ENCODE measurements at regions not wholly inside any gene's neighbourhood (a gene's known extent, or its start where the extent isn't known, plus 50 kb on each side); places are given as distances from the start of the nearest gene placed in this dataset.

DNA sequence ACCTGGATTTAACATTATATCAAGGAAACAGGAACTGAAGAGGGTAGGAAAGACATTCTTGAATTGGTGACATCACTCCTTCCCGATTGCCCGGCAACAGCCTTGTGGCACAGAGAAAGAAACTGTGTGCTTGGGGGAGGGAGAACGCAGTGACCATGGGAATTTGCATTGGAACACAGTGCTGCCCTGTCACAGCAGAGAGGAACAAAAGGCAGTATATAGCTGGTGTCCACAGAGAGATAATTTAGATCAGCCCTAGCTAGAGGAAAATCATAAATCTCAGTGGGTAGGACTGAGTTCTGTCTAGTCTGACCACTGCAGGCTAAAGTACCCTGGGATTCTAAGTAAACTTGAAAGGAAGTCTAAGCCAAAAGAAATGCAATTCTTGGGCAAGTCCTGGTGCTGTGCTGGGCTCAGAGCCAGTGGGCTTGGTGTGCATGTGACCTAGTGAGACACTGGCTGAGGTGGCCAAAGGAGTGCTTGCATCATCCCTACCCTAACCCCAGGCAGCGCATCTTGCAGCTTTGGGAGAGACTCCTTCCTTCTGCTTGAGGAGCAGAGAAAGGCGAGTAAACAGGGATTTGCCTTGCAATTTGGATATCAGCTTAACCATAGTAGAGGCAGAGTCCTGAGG is 697.6 kb downstream of the HACE1 start:
- intact Hi-C loops (cut with DNase I): no loop called here
- Histone ChIP-seq H3K4me3 (no peak overlapping the region), H3K4me1 (no peaks in the 10 kb centered on the region), H3K36me3 (no peaks in the 10 kb centered on the region), H3K27ac (no peak overlapping the region), H3K9me3 (peaks cover 0 to 4% (median 0%) of the 10 kb centered on the region in 4 donors), H3K27me3 (no peaks in the 10 kb centered on the region)
- WGBS, 2 donors: 88 to 89% methylated on average over 5 of the region's 5 CpGs
- TF ChIP-seq POLR2A (IDR thresholded peaks at IDR 0.05): no peak
- TF ChIP-seq, protein P1, sequence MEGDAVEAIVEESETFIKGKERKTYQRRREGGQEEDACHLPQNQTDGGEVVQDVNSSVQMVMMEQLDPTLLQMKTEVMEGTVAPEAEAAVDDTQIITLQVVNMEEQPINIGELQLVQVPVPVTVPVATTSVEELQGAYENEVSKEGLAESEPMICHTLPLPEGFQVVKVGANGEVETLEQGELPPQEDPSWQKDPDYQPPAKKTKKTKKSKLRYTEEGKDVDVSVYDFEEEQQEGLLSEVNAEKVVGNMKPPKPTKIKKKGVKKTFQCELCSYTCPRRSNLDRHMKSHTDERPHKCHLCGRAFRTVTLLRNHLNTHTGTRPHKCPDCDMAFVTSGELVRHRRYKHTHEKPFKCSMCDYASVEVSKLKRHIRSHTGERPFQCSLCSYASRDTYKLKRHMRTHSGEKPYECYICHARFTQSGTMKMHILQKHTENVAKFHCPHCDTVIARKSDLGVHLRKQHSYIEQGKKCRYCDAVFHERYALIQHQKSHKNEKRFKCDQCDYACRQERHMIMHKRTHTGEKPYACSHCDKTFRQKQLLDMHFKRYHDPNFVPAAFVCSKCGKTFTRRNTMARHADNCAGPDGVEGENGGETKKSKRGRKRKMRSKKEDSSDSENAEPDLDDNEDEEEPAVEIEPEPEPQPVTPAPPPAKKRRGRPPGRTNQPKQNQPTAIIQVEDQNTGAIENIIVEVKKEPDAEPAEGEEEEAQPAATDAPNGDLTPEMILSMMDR (IDR thresholded peaks at IDR 0.05): no peak
- TF ChIP-seq POLR2AphosphoS5 (IDR thresholded peaks at IDR 0.05): no peak
- TF ChIP-seq EP300 (IDR thresholded peaks at IDR 0.05): no peak
- DNase-seq: no peak

DNA sequence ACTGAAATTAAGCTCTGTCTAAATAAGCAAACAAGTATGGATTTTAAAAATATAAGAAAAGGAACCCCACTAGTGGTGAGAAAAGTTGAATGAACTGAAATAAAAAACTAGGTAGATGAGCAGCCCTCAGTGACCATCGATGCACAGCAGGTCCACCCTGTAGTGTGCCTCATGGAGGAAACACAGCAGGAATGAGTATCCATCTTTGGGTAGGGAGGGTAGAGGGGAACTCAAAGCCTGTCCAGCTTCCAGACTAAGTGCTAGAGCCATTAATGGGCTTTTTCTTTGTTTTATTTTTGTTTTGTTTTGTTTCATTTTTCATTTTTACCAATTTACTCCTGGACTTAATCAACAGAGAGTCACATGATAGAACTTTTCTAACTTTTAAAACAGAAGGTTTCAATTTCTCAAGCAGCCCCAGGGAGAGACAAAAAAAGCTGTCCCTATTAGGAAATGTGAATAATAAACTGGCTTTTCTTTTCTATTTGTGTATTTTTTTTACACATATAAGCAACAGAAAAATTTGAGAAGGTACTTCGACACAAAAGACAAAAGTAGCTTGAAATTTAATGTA is 700.6 kb downstream of the HACE1 start:
- intact Hi-C loops (cut with DNase I): no loop called here
- no peaks in the 10 kb centered on the region for H3K4me1 ChIP-seq
- H3K4me3 ChIP-seq: no peak overlapping the region
- no peaks in the 10 kb centered on the region for H3K27me3 ChIP-seq
- 76 to 82% methylated on average over 2 of the region's 2 CpGs for WGBS, 2 donors
- TF ChIP-seq POLR2A (IDR thresholded peaks at IDR 0.05) (no peak), EP300 (IDR thresholded peaks at IDR 0.05) (no peak), POLR2AphosphoS5 (IDR thresholded peaks at IDR 0.05) (no peak)
- TF ChIP-seq, protein P1 (IDR thresholded peaks at IDR 0.05): no peak
- H3K36me3 ChIP-seq: no peaks in the 10 kb centered on the region
- H3K27ac ChIP-seq: no peak overlapping the region
- DNase-seq: no peak
- H3K9me3 ChIP-seq: no peaks in the 10 kb centered on the region

DNA sequence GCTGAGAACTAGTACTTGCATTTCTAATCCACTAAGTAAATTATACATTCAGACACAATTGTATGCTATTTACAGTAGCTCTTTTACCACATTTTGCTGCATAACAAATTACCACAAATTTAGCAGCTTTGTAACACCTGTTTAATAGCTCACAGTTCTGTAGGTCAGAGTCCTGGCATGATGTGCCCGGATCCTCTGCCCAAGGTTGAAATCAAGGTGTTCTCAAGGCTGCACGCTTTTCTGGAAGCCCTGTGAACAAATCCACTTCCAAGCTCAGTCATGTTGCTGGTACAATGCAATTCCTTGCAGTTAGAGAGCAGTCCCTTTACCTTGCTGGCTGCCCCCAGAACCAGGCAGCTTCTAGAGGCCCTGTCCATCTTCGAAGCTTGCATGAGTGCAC is 716.0 kb downstream of the HACE1 start:
- WGBS, 2 donors: 69 to 81% methylated on average over 3 of the region's 3 CpGs
- Histone ChIP-seq H3K4me3 (no peak overlapping the region), H3K27me3 (no peaks in the 10 kb centered on the region), H3K27ac (no peak overlapping the region), H3K9me3 (no peaks in the 10 kb centered on the region), H3K4me1 (no peaks in the 10 kb centered on the region), H3K36me3 (no peaks in the 10 kb centered on the region)
- no peak for DNase-seq
- intact Hi-C loops (cut with DNase I): no loop called here
- TF ChIP-seq, protein P1 (IDR thresholded peaks at IDR 0.05): no peak
- no peak for TF ChIP-seq POLR2AphosphoS5 (IDR thresholded peaks at IDR 0.05)
- TF ChIP-seq POLR2A (IDR thresholded peaks at IDR 0.05): no peak
- TF ChIP-seq EP300 (IDR thresholded peaks at IDR 0.05): no peak

DNA sequence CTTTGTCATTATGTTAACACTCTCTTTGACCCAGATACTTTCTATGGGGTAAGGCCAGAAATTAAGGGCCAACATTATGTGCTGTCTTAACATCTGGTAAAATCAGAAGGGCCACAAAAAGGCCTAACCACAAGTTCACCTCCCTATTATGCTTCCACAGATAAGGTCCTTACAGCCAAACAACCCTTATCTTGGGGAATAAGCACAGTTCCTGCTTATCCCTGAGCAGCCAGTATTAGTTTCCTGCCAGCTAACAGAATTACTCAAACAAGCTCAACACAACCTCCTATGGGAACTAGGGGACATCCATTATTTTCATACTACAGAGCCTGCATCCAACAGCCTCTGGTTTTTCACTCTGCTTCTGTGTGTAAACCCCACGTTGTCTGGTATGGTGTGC is 724.8 kb downstream of the HACE1 start:
- 49 to 72% methylated on average over 1 of the region's 1 CpG for WGBS, 2 donors
- H3K9me3 ChIP-seq: peaks cover 0 to 3% (median 0%) of the 10 kb centered on the region in 4 donors
- H3K4me3 ChIP-seq: no peak overlapping the region
- no peak for DNase-seq
- H3K27me3 ChIP-seq: no peaks in the 10 kb centered on the region
- TF ChIP-seq, protein P1 (IDR thresholded peaks at IDR 0.05): no peak
- TF ChIP-seq POLR2A (IDR thresholded peaks at IDR 0.05): no peak
- TF ChIP-seq POLR2AphosphoS5 (IDR thresholded peaks at IDR 0.05): no peak
- TF ChIP-seq EP300 (IDR thresholded peaks at IDR 0.05): no peak
- intact Hi-C loops (cut with DNase I): no loop called here
- no peaks in the 10 kb centered on the region for H3K4me1 ChIP-seq
- no peaks in the 10 kb centered on the region for H3K36me3 ChIP-seq
- H3K27ac ChIP-seq: no peak overlapping the region

DNA sequence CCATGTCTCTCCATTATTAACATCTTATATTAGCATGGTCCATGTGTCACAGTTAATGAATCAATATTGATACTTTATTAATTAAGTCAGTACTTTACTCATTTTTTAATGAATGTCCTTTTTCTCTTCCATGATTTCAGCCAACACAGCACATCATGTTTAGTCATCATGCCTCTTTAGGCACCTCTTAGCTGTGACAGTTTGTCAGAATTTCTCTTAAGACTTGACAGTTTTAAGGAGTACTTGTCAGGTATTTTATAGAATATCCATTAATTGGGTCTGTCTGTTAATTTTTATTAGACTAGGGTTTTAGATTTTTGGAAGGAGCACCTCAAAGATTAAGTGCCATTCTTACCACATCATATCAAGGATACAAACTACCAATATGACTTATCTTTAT is 729.4 kb downstream of the HACE1 start:
- Histone ChIP-seq H3K27me3 (no peaks in the 10 kb centered on the region), H3K4me1 (no peaks in the 10 kb centered on the region), H3K4me3 (no peak overlapping the region), H3K27ac (no peak overlapping the region), H3K9me3 (peaks cover 0 to 3% (median 0%) of the 10 kb centered on the region in 4 donors), H3K36me3 (no peaks in the 10 kb centered on the region)
- intact Hi-C loops (cut with DNase I): no loop called here
- no peak for DNase-seq
- TF ChIP-seq POLR2A (IDR thresholded peaks at IDR 0.05) (no peak), EP300 (IDR thresholded peaks at IDR 0.05) (no peak), POLR2AphosphoS5 (IDR thresholded peaks at IDR 0.05) (no peak)
- TF ChIP-seq, protein P1 (IDR thresholded peaks at IDR 0.05): no peak
